ENCODE measurements at regions not wholly inside any gene's neighbourhood (a gene's known extent, or its start where the extent isn't known, plus 50 kb on each side); places are given as distances from the start of the nearest gene placed in this dataset.

GRCh38 chr4:14193601-14194000 is 566.1 kb upstream of the BOD1L1 start:
- no peak for DNase-seq (ENCODE audit: low spot score)
- no peaks in the 10 kb centered on the region for H3K4me1 Mint-ChIP-seq (ENCODE audit: low read depth)

DNA sequence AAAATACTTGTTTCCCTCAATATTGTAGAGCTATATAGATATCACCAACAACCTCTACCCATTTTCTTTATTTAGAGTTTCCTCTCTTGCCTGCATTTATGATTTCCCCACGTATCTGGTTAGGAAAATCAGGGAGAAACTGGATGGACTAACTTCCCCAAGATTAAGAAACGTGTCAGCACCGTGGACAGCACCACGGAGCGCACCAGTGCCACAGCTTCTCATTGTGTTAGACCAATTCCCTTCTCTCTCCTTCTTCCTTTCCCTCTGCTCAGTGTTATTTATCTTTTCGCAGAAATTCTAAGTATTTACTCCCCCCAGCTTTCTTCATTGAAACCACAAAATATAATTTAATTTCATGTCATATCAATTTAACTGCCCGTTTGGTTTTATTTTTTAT is 568.6 kb upstream of the BOD1L1 start:
- no peak overlapping the region for H3K4me3 Mint-ChIP-seq (ENCODE audit: unreplicated experiment)
- no peaks in the 10 kb centered on the region for H3K9me3 Mint-ChIP-seq (ENCODE audit: low read depth)
- no peaks in the 10 kb centered on the region for H3K36me3 Mint-ChIP-seq (ENCODE audit: low read depth)
- no peaks in the 10 kb centered on the region for H3K4me1 Mint-ChIP-seq (ENCODE audit: low read depth)
- no peak for DNase-seq (ENCODE audit: low spot score)
- no peak overlapping the region for H3K27ac Mint-ChIP-seq (ENCODE audit: unreplicated experiment)
- TF ChIP-seq, protein P1, sequence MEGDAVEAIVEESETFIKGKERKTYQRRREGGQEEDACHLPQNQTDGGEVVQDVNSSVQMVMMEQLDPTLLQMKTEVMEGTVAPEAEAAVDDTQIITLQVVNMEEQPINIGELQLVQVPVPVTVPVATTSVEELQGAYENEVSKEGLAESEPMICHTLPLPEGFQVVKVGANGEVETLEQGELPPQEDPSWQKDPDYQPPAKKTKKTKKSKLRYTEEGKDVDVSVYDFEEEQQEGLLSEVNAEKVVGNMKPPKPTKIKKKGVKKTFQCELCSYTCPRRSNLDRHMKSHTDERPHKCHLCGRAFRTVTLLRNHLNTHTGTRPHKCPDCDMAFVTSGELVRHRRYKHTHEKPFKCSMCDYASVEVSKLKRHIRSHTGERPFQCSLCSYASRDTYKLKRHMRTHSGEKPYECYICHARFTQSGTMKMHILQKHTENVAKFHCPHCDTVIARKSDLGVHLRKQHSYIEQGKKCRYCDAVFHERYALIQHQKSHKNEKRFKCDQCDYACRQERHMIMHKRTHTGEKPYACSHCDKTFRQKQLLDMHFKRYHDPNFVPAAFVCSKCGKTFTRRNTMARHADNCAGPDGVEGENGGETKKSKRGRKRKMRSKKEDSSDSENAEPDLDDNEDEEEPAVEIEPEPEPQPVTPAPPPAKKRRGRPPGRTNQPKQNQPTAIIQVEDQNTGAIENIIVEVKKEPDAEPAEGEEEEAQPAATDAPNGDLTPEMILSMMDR (IDR thresholded peaks at IDR 0.05), result peak; percentile 12
- peaks cover 4% of the 10 kb centered on the region for H3K27me3 Mint-ChIP-seq (ENCODE audit: low read depth)

More at GRCh38 chr4:14193601-14194000, 566.1 kb upstream of the BOD1L1 start:
- no peaks in the 10 kb centered on the region for H3K36me3 Mint-ChIP-seq (ENCODE audit: low read depth)
- H3K27me3 Mint-ChIP-seq (ENCODE audit: low read depth), result peaks cover 12% of the 10 kb centered on the region
- H3K9me3 Mint-ChIP-seq (ENCODE audit: low read depth), result no peaks in the 10 kb centered on the region
- H3K27ac Mint-ChIP-seq (ENCODE audit: unreplicated experiment), result no peak overlapping the region
- no peak overlapping the region for H3K4me3 Mint-ChIP-seq (ENCODE audit: unreplicated experiment)
- TF ChIP-seq, protein P1 (IDR thresholded peaks at IDR 0.05), result no peak

- H3K4me1 Mint-ChIP-seq (ENCODE audit: low read depth), result no peaks in the 10 kb centered on the region
- H3K36me3 Mint-ChIP-seq (ENCODE audit: low read depth), result no peaks in the 10 kb centered on the region
- no peak overlapping the region for H3K4me3 Mint-ChIP-seq (ENCODE audit: unreplicated experiment)
- TF ChIP-seq, protein P1 (IDR thresholded peaks at IDR 0.05), result no peak
- peaks cover 15% of the 10 kb centered on the region for H3K9me3 Mint-ChIP-seq (ENCODE audit: low read depth)
- no peak for DNase-seq (ENCODE audit: low spot score)
- H3K27ac Mint-ChIP-seq (ENCODE audit: unreplicated experiment), result no peak overlapping the region
- H3K27me3 Mint-ChIP-seq (ENCODE audit: low read depth), result peaks cover 7% of the 10 kb centered on the region
These were observed 587.7 kb upstream of the BOD1L1 start for GRCh38 chr4:14215116-14215770.

GRCh38 chr4:14217401-14217800 is 589.9 kb upstream of the BOD1L1 start:
- peaks cover under 1% of the 10 kb centered on the region for H3K4me1 Mint-ChIP-seq (ENCODE audit: low read depth)
- no peak for DNase-seq (ENCODE audit: low spot score)
- peaks cover 7% of the 10 kb centered on the region for H3K27me3 Mint-ChIP-seq (ENCODE audit: low read depth)
- no peak overlapping the region for H3K27ac Mint-ChIP-seq (ENCODE audit: unreplicated experiment)
- peaks cover 8% of the 10 kb centered on the region for H3K9me3 Mint-ChIP-seq (ENCODE audit: low read depth)
- H3K4me3 Mint-ChIP-seq (ENCODE audit: unreplicated experiment), result no peak overlapping the region
- TF ChIP-seq, protein P1 (IDR thresholded peaks at IDR 0.05), result no peak
- H3K36me3 Mint-ChIP-seq (ENCODE audit: low read depth), result no peaks in the 10 kb centered on the region

- no peaks in the 10 kb centered on the region for H3K36me3 Mint-ChIP-seq (ENCODE audit: low read depth)
- H3K9me3 Mint-ChIP-seq (ENCODE audit: low read depth), result no peaks in the 10 kb centered on the region
- H3K4me3 Mint-ChIP-seq (ENCODE audit: unreplicated experiment), result no peak overlapping the region
- peaks cover 7% of the 10 kb centered on the region for H3K27me3 Mint-ChIP-seq (ENCODE audit: low read depth)
- H3K4me1 Mint-ChIP-seq (ENCODE audit: low read depth), result peaks cover 8% of the 10 kb centered on the region
- TF ChIP-seq, protein P1 (IDR thresholded peaks at IDR 0.05), result no peak
- H3K27ac Mint-ChIP-seq (ENCODE audit: unreplicated experiment), result no peak overlapping the region
- no peak for DNase-seq (ENCODE audit: low spot score)
These were observed 591.1 kb upstream of the BOD1L1 start for GRCh38 chr4:14218641-14219040.

Measured in chondrocyte (in vitro differentiated cells).